PC-3 (cell line): ENCODE measurements at regions not wholly inside any gene's neighbourhood (a gene's known extent, or its start where the extent isn't known, plus 50 kb on each side); places are given as distances from the start of the nearest gene placed in this dataset.

Experiments used
- ATAC-seq: fragments of 200-7000 bp; cut with Tn5 transposase; 2 replicates; pipeline ENCODE4 v1.9.1; 2020; ENCODE audit warnings: mild to moderate bottlenecking, moderate library complexity
- BruUV-seq: library from RNA; stranded (reverse); fragments of 400-500 nt; replicated peaks from 2 replicates; lab custom pipeline; 2021; lab: Mats Ljungman, UMichigan
- CTCF ChIA-PET: fragments of 300-600 bp; sonication (Branson Sonifier 250); formaldehyde crosslinking; loops from one replicate; lab custom pipeline; 2022; ENCODE audit warnings: antibody characterized with exemption; lab: Charles Lee
- POLR2A ChIA-PET: fragments of 300-600 bp; sonication (Branson Sonifier 250); formaldehyde crosslinking; loops from one replicate; lab custom pipeline; 2022; ENCODE audit warnings: antibody characterized with exemption; ENCODE audit not compliant: unreplicated experiment; lab: Charles Lee
- DNase-seq: peaks from one replicate; pipeline ENCODE4 v3.0.0-alpha.2; 2015
- H2AFZ ChIP-seq: fragments of 300-600 bp; sonication (generic); 2 replicates; pipeline ENCODE4 v1.6.0; 2016; ENCODE audit warnings: antibody characterized with exemption, low read length
- H3F3A ChIP-seq: fragments of 300-600 bp; sonication (generic); one replicate; pipeline ENCODE4 v1.6.0; 2017; ENCODE audit warnings: antibody characterized with exemption, low read length, control low read depth, mild to moderate bottlenecking; ENCODE audit not compliant: unreplicated experiment
- H3K27ac ChIP-seq: fragments of 300-600 bp; sonication (generic); 2 replicates; pipeline ENCODE4 v1.5.1; 2016; ENCODE audit warnings: mild to moderate bottlenecking, low read length
- H3K27me3 ChIP-seq: fragments of 300-600 bp; sonication (generic); 2 replicates; pipeline ENCODE4 v1.6.1; 2016; ENCODE audit warnings: low read length, mixed read lengths
- H3K36me3 ChIP-seq: fragments of 300-600 bp; sonication (generic); 2 replicates; pipeline ENCODE4 v1.6.1; 2016; ENCODE audit warnings: low read depth, mixed run types, low read length, mixed read lengths
- H3K4me1 ChIP-seq: fragments of 300-600 bp; sonication (generic); 2 replicates; pipeline ENCODE4 v1.5.1; 2016; ENCODE audit warnings: low read length; ENCODE audit not compliant: insufficient read depth
- H3K4me2 ChIP-seq: fragments of 300-600 bp; sonication (generic); 2 replicates; pipeline ENCODE4 v1.6.0; 2016; ENCODE audit warnings: low read length
- H3K4me3 ChIP-seq: fragments of 300-600 bp; sonication (generic); 2 replicates; pipeline ENCODE4 v1.5.1; 2016; ENCODE audit warnings: mild to moderate bottlenecking, low read length, mixed read lengths
- H3K79me2 ChIP-seq: fragments of 300-600 bp; sonication (generic); 2 replicates; pipeline ENCODE4 v1.6.1; 2017; ENCODE audit warnings: low read length, mixed read lengths
- H3K9ac ChIP-seq: fragments of 300-600 bp; sonication (generic); 2 replicates; pipeline ENCODE4 v1.6.0; 2016; ENCODE audit warnings: mild to moderate bottlenecking, low read length
- H3K9me2 ChIP-seq: fragments of 300-600 bp; sonication (generic); replicated peaks from 2 replicates; pipeline ENCODE4 v1.6.1; 2016; ENCODE audit warnings: mixed run types, low read length, mixed read lengths
- H3K9me3 ChIP-seq: fragments of 300-600 bp; sonication (generic); 2 replicates; pipeline ENCODE4 v1.6.1; 2016; ENCODE audit warnings: low read length, mixed read lengths
- H4K20me1 ChIP-seq: fragments of 300-600 bp; sonication (generic); 2 replicates; pipeline ENCODE4 v1.6.1; 2016; ENCODE audit warnings: low read length, mixed read lengths
- CTCF ChIP-seq: fragments of 300-600 bp; sonication (generic); conservative IDR thresholded peaks from 2 replicates; pipeline ENCODE4 v1.5.1; 2017; ENCODE audit warnings: antibody characterized with exemption, low read depth, mild to moderate bottlenecking, low read length
- EZH2 ChIP-seq: fragments of 300-600 bp; sonication (generic); IDR thresholded peaks from one replicate; pipeline ENCODE4 v1.6.1; 2017; ENCODE audit warnings: antibody characterized with exemption, mild to moderate bottlenecking, low read length; ENCODE audit not compliant: unreplicated experiment
- EZH2phosphoT487 ChIP-seq: fragments of 300-600 bp; sonication (generic); IDR thresholded peaks from 2 replicates; pipeline ENCODE4 v1.6.1; 2018; ENCODE audit warnings: mild to moderate bottlenecking, antibody characterized with exemption, low read length, borderline replicate concordance
- intact Hi-C: fragments of 100-400 bp; cut with micrococcal nuclease; formaldehyde crosslinking; loops from 2 replicates; pipeline ENCODE4 v1.9.0; 2023

- Histone ChIP-seq H3K9ac (no peak overlapping the region), H3K27me3 (no peaks in the 10 kb centered on the region; the same call in 1 of the 2 replicates), H3K4me1 (no peaks in the 10 kb centered on the region), H3K36me3 (no peaks in the 10 kb centered on the region), H3F3A (no peaks in the 10 kb centered on the region), H3K4me2 (no peak overlapping the region), H3K9me2 (no peaks in the 10 kb centered on the region), H4K20me1 (no peaks in the 10 kb centered on the region), H3K9me3 (no peaks in the 10 kb centered on the region), H2AFZ (no peak overlapping the region), H3K27ac (no peak overlapping the region), H3K79me2 (no peaks in the 10 kb centered on the region), H3K4me3 (no peak overlapping the region)
- ATAC-seq (no peak), DNase-seq (no peak)
- TF ChIP-seq EZH2phosphoT487 (no peak), EZH2 (no peak), CTCF (no peak)
- ChIA-PET CTCF (no interaction called here), POLR2A (no interaction called here)
- BruUV-seq, result no TSS peak
- intact Hi-C loops, result no loop called here
Measured at GRCh38 chr3:20317616-20318015, 131.6 kb upstream of the SGO1 start.

- ATAC-seq (no peak), DNase-seq (peak; percentile 26)
- TF ChIP-seq EZH2phosphoT487, result no peak
- TF ChIP-seq CTCF, result no peak
- no peak for TF ChIP-seq EZH2
- ChIA-PET POLR2A (no interaction called here), CTCF (no interaction called here)
- Histone ChIP-seq H3K9me3 (no peaks in the 10 kb centered on the region), H3K9me2 (no peaks in the 10 kb centered on the region), H2AFZ (no peak overlapping the region), H3K27ac (no peak overlapping the region), H3K9ac (no peak overlapping the region), H3K4me2 (no peak overlapping the region), H3K79me2 (no peaks in the 10 kb centered on the region), H3K27me3 (no peaks in the 10 kb centered on the region; the same call in 1 of the 2 replicates), H3K36me3 (no peaks in the 10 kb centered on the region), H3K4me3 (no peak overlapping the region), H3K4me1 (no peaks in the 10 kb centered on the region), H3F3A (no peaks in the 10 kb centered on the region), H4K20me1 (no peaks in the 10 kb centered on the region)
- no TSS peak for BruUV-seq
- intact Hi-C loops, result no loop called here
Measured at GRCh38 chr3:20316238-20316637, 130.2 kb upstream of the SGO1 start.

- TF ChIP-seq EZH2phosphoT487 (no peak), EZH2 (no peak), CTCF (no peak)
- Histone ChIP-seq H3K4me1 (no peaks in the 10 kb centered on the region), H3K79me2 (no peaks in the 10 kb centered on the region), H3K36me3 (no peaks in the 10 kb centered on the region), H3K4me2 (no peak overlapping the region), H3K27me3 (peaks cover 11% of the 10 kb centered on the region), H3K9ac (no peak overlapping the region), H2AFZ (no peak overlapping the region), H3K4me3 (no peak overlapping the region), H4K20me1 (no peaks in the 10 kb centered on the region), H3F3A (no peaks in the 10 kb centered on the region), H3K27ac (no peak overlapping the region), H3K9me2 (no peaks in the 10 kb centered on the region), H3K9me3 (no peaks in the 10 kb centered on the region)
- ATAC-seq, result no peak
- intact Hi-C loops, result no loop called here
- no peak for DNase-seq
- ChIA-PET CTCF (no interaction called here), POLR2A (no interaction called here)
- no TSS peak for BruUV-seq
Measured at GRCh38 chr3:20310629-20311028, 124.6 kb upstream of the SGO1 start.
